HG03064 (cell line): ENCODE measurements at regions not wholly inside any gene's neighbourhood (a gene's known extent, or its start where the extent isn't known, plus 50 kb on each side); places are given as distances from the start of the nearest gene placed in this dataset.

Source experiments
- ATAC-seq: cut with Tn5 transposase; IDR thresholded peaks from one replicate; pipeline ENCODE4 v1.9.1; 2021; ENCODE audit warnings: low read depth; ENCODE audit not compliant: unreplicated experiment

DNA sequence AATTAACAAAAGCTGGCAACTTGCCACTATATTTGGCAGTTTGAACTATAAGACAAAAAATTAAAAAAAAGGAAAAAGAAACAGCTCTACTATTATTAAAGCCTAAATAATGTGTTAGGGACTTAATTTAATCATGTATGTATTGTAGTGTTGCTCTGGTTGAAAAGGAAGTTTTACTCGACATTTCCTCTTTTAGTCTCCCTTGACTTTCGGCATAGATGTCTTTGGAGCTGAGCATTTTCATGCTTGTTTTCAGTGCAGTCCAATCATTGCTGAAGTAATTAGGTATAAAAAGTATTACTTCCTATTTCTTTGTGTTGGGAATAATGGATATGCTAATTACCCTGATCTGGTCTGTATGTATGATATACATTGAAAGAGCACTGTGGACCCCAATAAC, 216.8 kb upstream of the KLF6 start:
- no peak for ATAC-seq

GRCh38 chr10:3999642-4000041, 214.6 kb upstream of the KLF6 start:
- ATAC-seq = no peak

DNA sequence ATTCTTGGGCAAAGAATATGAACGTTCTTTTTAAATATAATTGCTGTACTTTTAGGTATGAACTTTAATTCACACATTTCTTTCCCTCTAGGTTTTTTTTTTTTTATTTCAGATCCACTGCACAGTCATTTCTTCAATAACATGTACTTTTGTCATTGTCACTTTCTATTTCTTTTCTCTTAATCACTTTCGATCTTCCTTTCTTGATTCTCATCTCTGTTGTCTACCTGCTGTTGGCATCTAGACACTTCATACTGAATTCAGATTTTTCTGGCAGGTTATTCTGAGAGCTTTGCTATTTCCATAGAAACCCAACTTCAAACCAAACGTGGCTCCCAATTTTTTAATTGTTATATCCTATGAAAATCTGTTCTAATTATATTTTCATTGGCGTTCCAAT, 211.7 kb upstream of the KLF6 start:
- ATAC-seq = no peak

DNA sequence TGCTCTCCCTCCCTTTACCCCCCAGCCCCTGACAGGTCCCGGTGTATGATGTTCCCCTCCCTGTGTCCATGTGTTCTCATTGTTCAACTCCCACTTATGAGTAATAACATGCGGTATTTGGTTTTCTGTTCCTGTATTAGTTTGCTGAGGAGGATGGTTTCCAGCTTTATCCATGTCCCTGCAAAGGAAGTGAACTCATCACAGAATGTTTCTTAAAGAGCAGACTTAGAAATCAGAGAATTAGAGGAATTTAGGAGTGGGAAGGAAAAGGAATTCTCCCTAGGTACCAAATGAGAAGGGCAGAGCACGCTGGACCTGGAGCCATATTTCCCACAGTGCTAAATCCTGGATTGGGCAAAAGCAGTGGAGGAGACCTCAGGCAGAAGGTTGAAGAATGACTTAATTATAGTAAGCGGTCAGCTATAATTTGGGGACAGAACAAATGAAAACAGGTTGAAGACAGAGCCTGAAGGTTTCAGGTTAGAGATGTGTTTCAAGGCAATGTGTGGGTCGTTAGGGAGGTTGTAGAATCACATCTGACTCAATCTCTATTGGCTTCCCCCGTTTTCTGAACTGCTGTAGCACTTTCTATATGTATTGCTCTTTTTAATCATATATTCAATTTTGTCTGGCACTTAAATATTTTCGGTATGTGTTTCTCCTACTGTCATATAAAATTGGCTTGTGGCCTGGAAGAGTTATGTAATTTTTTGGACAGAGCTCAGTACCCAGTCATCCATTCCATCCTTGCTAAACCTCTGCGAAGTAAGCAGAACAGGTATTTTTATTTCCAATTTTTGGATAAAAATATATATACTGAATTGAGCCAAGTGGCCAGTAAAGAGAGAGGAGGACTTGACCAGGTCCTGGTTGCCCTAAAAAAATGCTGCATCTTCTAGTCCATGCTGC, 210.5 kb upstream of the KLF6 start:
- no peak for ATAC-seq

GRCh38 chr10:3992382-3993178, 207.6 kb upstream of the KLF6 start:
- no peak for ATAC-seq

- ATAC-seq = no peak
Observed at GRCh38 chr10:3990307-3990706, 205.3 kb upstream of the KLF6 start.

GRCh38 chr10:3987143-3987974, 202.3 kb upstream of the KLF6 start:
- no peak for ATAC-seq

DNA sequence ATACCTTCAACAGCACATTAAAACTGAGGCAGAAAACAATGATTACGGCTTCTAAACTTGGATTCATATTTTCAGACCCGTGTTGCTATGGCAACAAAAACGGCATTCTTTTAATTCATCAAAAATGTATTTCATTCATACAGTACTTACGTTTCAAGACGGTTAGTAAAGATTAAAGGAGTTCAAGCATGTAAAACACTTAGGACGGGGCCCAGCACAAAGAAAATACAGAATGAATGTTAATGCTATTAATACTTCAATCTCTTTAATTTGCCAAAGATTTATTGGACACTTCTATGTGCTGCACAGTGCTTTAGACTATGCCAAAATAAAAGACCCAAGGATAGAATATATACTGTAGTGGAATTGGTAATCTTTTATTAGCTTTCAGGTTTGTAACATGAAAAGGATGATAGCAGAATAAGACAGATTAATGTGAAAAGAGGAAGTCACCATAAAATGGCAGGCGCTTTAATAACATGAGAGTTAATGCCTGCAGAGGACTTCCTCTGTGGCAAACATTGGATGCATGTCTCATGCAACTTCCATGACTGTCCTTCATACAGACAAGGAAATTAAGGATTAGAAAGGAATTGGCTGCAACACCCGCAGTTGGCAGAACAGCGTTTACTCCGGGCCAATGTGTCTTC, 201.6 kb upstream of the KLF6 start:
- no peak for ATAC-seq

DNA sequence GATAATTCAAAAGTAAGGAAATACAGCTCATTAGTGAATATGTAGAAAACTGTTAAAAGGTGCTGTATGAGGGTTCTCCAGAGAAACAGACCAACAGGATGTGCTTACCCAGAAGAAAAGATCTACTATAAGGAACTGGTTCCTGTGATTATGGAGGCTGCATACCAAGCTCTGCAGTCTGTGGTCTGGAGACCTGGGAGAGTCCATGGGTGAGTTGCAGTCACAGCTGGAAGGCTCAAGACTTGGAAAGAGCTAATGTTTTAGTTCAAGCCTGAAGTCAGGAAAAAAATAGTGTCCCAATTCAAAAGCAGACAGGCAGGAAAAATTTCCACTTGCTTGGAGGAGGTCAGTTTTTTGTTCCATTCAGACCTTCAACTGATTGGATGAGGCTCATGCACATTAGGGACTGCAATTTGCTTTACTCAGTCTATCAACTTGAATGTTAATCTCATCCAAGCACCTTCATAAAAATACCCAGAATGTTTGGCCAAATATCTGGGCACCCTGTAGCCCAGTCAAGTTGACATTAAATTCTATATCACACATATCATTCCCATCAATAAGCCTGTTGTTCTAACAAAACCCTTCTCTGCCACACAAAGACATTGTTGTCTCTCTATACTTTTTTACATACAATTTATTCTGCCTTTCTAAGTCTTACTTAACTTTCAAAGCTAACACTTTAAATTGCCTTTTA, 197.9 kb upstream of the KLF6 start:
- no peak for ATAC-seq

GRCh38 chr10:3981300-3981699, 196.3 kb upstream of the KLF6 start:
- ATAC-seq = no peak

DNA sequence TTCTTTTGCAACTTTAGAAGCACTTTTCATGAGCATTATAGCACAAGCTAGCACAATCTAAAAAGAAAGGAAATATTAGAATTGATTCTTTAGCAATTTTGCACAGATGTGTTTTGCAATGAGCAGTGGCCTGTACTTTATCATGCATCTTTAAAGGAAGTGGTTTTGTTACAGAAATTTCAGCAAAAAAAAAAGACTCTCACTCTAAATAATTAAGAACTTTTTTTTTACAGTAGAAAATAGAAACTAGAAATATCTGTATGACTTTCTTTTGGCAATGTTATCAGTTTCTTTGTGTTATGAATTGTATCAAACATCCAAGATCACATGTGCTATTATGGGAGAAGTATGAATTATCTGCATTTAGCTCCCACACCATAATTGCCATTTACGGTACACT, 195.7 kb upstream of the KLF6 start:
- peak; percentile 52 for ATAC-seq

GRCh38 chr10:3980144-3980543, 195.1 kb upstream of the KLF6 start:
- ATAC-seq = no peak

- ATAC-seq = no peak
Observed at GRCh38 chr10:3978761-3979160, 193.8 kb upstream of the KLF6 start.

DNA sequence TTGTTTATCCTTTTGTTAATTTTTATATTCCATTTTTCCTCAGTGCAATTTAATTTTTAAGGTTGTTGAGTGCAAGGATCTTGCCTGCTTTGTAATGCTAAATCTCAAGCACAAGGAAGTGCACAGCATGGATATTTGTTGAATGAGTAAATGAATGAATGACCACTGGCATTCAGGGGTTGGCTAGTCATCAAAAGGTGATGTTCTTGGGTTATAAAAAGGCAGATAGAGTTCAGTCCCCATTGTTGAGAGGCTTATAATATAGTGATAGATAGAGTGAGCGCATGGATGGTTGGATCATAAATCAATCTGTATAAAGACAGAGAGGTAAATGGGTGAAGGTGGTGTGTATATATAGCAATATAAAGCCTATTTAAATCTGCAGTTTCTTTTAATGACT, 193.2 kb upstream of the KLF6 start:
- no peak for ATAC-seq

DNA sequence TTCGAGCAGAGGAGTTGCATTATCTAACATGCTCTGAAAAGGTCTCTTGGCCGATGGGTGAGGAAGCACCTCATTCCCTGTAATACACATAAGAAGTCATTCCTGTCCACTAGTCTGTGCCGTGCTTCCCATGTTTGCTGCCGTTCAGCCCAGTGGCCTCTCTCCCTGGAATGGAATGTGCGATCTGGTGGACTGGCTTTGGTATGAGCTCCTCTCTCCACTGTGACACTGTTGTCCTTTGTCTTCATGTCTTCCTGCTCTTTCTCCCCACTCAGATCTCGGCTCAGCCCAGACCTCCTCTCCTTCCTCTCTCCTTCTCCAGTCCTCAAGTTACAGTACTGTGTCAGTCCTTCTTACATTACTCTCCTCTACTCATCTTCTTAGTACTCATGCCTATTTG, 192.8 kb upstream of the KLF6 start:
- ATAC-seq = no peak

GRCh38 chr10:3976718-3977117, 191.7 kb upstream of the KLF6 start:
- ATAC-seq = no peak

- ATAC-seq = no peak
Observed at GRCh38 chr10:3976171-3976570, 191.2 kb upstream of the KLF6 start.

GRCh38 chr10:3975016-3975415, 190.0 kb upstream of the KLF6 start:
- no peak for ATAC-seq

DNA sequence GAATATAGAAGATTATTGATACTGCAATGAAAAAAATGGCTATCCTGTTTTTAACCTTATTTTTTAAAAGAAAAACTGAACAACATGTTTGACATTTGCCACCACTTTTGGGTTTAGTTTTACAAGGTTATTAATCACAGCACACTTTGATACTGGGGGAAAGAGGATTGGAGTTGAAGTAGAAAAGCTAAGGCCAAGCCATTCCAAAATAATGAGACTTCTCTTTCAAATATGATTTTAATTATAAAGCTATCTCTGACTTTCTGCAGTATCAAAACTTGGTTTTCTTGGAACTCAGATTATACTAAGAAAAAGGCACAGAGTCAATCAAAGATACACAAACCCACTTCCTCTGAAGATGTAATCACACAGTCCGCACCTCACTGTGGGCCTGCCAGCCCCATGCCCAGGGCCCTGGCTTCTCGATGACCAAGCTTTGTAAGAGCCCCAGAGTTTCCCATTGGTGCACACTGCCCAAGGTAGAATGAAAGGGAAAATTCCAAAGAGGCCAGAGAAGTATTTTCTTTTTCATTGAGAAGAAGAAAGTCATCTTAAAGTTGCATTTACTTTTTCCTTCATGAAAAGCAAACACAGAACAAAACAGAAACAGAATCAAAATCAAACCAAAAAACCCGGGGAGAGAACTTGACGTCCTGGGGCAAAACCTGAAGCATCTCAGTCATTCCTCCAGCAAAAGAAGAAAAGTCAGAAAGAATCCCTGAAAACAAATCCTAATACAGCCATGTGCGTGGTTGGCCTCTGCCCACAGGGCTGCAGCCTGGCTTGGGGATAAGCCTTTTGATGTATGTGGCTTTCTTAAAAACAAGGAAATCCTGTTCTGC, 187.7 kb upstream of the KLF6 start:
- no peak for ATAC-seq
